Pulmonary artery endothelial cell (primary cell): ENCODE measurements at regions not wholly inside any gene's neighbourhood (a gene's known extent, or its start where the extent isn't known, plus 50 kb on each side); places are given as distances from the start of the nearest gene placed in this dataset.

Source experiments
- DNase-seq: peaks from one replicate; pipeline ENCODE4 v3.0.0-alpha.2; 2011; ENCODE audit warnings: low read depth, low spot score

DNA sequence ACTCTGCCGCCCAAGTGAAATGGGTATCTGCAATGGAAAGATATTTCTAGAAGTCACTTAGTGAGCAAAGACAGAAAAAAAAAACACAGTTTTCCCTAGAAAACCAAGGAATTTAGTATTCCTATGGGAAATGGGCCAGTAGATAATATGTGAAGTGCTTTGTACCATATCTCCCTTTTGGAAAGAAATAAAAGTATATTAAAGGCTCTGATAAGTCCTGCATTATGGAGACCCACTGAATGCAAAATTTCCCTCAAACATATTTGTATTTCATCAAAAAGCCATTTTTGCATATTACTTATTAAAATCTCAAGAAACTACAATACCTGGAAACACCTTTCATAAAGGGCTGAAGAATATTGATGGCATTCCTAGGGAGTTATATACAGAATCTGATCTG is 51.6 kb upstream of the DYNLRB2 start:
- no peak for DNase-seq

DNA sequence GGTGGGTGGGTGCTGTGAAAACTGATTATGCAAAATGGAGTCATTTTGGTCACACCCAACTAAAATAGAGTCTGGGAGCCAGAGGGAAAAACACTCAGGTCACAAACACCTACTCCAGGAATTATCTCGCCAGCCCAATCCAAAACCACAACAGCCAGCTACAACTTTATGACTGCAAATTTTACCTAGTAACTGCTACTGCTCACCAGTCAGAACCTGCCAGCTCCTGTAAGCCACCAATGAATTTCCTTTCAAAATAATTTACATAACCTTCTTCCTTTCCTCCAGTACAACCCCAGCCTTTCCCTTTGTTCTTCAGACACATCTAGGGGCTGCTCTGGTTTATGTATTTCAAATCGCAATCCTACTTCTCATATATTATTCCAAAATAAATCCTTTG is 52.6 kb upstream of the DYNLRB2 start:
- DNase-seq, result no peak

DNA sequence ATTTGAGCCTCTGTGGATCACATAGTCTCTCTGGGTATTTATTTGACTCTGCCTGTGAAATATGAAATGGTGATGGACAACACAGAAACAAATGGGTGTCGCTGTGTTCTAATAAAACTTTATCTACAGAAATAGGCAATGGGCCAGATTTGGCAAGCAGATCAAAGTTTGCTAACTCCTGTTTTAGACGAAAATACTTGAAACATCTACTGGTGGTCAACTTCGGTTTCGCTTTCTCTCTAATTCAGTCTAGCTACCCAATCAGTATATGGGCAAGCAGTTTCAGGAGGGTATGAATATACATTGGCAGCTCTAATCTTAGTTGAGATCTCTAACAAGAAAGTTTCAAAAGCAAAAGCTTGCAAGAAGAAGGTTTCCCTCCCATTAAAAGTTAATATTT is 60.1 kb upstream of the DYNLRB2 start:
- no peak for DNase-seq

DNA sequence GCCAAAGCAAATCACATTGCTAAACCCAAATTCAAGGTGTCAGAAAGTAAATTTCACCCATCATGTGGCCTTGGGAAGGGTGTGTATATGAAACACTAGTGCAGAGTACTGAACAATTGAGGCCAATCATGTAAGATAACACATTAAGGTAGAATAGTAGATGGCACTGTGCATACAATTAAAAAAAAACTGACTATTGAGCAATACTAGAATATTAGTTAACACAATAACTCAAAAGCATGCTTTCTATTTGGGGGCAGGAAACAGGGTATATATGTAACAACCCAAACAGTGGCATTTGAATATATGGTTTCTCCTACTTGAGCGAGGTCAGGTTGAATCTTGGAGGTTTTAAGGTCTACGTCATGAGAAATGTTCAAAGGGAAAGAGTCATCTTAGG is 63.0 kb upstream of the DYNLRB2 start:
- DNase-seq, result no peak

DNA sequence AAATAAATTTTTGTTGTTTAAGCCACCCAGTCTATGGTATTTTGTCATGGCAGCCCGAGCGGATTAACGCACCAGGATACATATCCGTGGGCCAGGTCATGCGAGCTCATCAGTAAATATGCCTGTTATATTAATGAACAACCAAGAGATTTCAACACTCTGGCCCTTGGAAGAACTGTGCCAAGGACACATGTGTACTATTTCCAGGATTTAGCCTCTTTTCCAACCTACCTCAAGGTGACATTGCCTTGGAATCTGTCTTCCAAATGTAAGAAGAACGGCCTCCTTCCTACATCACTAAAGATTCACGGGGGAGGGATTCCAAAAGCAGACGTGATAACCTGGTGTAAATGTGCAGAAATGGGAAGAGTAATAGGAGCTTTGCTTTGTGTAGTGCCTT is 72.8 kb upstream of the DYNLRB2 start:
- no peak for DNase-seq

DNA sequence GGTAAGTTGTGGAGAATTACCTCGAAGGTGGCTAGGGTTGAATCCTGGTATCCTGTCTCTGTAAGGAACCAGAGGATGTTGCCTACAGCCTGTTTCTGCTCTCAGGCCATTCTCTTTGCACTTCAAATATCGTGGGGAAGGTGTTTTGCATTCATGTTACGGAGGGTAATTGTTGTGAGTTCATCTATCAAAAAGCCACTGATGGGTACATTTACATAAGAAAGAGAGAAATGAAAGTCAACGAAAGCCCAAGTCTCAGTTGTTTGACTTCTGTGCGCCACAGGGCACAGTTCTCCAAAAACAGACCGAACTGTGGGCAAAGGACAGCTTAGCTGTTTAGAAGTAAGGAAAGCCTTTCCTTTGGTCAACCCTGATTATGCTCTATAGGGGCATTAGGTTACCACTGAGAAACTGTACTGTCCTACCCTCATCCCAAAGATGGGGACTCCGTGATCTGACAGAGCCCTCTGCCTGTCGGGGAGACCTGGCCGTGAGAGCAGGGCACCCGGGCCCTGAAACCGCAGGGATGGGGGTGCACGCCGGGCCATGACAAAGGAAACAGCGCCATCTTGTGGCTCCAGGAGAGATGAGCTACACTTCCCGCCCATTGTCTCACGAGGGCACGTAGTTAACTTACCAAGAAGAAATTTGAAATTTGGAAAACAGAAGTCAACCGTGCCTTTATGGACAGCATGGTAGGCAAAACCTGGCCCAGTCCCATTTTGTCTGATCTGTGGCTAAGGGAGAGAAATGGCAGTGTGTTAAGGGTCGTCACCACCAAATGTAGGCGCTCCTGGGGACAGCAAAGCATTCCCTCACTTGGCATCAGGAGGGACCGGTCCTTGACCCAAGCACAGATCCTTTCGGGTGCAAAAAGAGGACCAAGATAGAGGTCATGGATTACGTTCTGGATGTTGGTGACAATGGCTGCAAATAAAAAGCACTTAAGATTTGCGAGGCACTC is 74.5 kb upstream of the DYNLRB2 start:
- DNase-seq, result peak; percentile 7

DNA sequence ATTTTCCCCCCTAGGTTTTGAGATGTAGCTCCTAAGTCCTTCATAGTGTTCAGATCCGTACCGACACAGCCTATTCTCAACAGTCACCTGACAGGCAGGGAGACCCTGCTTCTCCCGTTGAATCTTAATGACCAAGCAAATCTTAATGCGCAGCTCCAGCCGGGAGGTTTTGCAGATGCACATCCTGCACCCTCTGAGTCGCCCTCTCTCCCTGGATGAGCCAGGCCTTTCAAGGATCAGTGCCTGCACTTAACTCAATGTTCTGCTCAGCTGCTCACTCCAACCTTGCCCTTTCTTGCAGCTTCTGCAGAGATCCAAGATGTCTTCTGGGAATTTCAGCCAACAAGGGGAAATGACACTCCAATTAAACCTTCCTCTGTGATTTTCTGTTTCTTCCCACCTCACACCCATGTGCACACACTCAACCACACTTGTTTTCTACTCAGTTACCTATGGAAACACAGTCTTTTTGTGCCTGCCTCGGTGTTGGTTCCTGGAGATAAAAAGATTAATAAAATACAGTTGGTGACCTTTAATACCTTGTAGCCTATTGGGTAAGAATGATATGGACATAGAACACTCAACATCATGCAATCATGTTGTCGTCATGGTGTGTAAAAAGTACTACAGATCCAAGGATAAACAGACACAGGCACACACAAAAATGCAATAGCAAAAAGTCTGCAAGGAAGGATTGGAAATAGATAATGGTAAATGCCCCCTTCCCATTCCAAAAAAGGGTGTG is 76.9 kb upstream of the DYNLRB2 start:
- DNase-seq, result no peak

DNA sequence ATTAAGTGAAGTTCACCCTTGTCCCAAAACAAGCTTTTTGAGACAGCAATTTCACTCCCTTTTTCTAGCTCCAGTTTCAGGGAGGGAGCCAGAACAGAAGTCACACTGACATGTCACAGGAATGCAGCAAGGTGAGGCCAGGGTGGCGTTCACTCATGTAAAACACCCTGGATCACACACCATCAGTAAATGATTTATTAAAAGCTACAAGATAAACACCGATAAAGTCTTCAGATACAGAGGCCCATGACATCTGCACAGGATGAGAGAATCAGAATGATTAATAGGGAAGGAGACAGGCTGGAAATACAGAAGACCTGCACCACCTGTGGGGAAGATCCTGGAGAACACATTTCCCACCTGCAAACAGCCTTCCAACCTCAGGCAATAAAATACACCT is 77.5 kb upstream of the DYNLRB2 start:
- DNase-seq, result no peak

DNA sequence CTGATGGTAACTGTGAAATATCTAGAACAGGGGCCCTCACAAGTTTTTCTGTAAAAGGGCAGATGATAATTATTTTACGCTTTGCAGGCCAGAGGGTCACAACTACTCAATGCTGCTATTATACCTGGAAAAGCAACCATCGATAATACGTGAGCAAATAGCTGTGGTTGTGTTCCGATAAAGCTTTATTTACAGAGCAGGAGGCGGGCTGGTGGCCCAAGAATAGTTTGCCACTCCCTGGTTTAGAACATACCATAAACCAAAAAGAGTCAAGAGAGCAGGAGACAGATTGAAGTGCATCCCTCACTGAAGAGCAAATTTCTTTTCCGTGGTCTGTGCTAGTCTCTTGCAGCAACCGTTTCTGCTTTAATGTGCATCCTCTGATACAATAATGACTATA is 77.9 kb upstream of the DYNLRB2 start:
- DNase-seq, result no peak

DNA sequence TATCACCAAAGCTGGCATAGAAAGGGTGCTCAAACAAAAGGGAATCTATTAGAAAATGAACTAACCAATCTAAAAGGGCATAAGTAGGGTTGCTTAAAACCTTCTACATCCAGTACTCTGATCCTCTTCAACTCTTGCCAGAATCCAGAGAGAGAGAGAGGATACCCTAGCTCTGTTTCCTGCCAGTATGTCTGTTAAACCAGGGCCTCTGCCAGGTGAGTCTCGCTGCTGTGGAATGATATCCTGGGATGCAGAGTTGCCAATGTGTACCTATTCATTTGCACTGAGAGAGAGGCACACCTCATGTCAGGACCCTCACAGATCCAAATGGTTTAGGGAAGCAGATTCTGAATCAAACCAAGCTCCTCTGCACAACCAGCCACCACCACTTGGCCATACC is 79.8 kb upstream of the DYNLRB2 start:
- DNase-seq, result no peak

DNA sequence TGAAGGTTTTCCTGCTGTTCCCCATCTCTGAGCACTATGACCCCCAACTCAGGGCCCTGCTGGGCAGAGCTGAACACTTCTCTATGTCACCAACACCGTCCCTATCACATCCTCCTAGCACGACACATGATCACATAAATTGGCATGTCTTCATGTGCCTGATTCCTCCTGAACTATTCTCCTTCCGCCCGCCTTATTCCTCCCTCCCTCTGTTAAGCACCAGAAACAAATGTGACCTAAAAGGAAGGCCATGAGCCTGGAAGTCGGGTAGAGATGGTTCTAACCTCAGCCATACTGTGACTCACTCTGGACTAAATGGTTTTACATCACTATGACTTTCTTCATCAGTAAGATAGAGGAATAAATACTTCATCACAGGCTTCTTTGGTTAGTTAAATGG is 80.8 kb upstream of the DYNLRB2 start:
- DNase-seq, result no peak

DNA sequence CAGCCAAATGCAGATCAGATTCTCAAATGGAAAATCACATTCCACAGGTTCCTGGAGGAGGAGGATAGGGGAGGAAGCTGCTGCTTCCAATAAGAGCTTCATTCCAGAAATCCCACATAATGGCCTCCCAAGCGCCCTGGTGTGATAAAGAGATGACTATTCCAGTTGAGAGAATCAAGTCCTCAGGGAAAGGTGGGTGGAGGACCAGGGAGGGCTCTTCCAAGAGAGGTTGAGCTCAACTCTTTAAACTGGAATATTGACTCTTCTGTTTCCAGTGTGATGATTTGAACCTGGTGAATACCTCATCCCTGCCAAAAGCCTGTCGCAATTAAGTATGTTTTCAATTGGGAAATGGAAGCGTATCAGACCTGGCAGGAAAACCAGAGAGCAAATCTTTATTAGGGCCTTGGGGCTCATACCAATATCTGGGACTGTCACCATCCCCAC is 81.4 kb upstream of the DYNLRB2 start:
- DNase-seq, result no peak

DNA sequence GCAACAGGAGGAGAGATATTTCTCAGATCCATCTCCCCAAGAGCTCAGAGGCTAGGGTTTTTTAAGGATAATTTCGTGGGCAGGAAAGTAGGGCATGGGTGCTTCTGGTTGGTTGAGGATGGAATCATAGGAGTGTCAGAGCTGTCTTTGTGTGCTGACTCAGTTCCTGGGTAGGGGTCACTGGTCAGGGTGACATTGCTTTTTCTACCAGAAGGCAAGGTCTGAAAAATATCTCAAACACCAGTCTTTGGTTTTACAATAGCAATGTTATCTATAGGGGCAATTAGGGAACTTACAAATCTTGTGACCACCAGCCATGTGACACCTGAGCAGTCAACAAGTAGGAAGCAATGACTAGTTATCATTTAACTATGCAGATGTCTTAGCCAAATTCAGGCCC is 82.9 kb upstream of the DYNLRB2 start:
- DNase-seq, result no peak

DNA sequence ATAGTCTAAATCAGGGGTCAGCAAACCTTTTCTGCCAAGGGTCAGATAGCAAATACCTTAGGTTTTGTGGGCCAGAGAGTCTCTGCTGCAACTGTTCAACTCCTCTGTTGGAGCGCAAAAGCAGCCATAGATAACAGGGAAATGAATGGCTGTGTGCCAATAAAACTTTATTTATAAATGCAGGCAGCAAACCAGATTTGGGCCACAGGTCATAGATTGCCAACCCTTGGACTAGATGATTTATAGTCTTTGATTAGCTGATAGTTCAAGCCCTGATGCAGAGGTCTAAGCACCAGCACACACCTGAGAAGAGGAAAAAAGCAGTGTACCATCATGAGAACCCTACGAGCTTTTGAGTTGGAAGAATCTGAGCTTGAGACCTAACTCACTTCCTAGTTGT is 86.0 kb upstream of the DYNLRB2 start:
- DNase-seq, result no peak

DNA sequence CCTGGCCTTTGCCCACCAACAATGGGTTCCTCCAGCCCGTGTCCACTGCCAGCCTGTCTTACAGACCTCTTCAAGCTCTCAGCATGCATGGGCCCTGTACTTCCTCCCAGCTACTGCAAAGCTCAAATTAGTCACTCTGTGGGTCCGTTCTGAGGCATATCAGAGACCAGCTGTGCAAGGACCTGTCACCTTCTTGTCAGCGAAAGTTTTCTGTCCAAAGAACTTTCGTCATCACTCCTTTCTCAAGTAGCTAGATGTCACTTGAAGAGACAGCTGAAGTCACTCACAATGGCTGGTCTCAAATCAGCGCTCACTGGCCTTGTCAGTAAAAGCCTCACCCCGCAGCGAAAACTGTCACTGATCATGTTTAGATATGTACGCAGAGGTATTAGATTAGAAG is 91.4 kb upstream of the DYNLRB2 start:
- no peak for DNase-seq

DNA sequence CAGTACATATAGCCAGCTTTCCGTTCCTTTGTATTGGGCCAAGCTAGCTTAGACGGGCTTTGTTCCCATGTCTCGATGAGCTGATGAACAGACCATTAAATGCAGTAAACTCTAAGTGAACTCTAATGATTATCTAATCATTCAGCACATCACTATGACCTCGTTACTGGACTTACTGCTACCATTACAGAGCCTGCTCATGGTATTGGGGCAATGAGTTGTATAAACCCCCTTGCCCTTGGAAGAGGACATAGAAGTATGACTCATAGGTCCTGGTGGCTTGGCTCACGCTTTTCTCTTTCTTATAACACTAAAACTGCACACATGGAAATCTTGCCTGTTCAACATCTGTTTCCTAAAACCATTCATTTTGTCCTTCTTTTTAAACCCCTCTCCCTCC is 93.6 kb upstream of the DYNLRB2 start:
- no peak for DNase-seq

DNA sequence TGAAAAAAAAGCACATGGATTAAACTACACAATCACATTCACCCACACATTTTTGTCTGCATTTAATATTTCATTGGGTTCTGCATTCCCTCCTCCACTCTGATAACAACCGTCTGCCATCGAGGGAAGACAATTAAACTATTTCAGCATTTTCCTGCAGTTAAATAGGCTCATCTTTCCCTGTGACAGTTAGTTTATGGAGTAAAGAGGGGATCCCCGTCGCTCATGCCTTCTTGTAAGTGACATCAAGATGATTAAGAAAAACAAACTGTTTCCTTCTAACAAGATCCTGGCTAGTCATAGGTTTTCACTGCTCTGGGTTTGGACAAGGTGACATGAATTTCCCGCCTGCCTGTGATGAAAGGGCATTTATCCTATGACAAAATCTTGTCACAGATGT is 98.0 kb upstream of the DYNLRB2 start:
- DNase-seq, result no peak

DNA sequence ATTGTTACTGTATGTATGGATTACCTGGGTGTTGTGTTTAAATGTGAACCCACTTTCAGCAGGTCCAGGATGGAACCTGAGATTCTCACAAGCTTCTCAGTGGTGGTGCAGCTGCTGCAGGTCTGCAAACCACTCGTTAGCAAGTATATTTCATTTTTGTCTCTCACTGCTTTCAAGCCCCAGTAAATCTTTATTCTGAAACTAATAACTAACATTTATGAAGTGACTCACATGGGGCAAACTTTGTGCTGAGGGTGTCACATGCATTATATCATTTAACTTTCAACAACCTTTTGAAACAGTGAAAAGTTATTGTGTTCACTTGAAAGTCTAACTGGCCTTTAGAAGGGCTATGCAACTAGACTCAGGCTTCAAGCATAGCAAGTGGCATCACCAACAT is 98.9 kb upstream of the DYNLRB2 start:
- no peak for DNase-seq

DNA sequence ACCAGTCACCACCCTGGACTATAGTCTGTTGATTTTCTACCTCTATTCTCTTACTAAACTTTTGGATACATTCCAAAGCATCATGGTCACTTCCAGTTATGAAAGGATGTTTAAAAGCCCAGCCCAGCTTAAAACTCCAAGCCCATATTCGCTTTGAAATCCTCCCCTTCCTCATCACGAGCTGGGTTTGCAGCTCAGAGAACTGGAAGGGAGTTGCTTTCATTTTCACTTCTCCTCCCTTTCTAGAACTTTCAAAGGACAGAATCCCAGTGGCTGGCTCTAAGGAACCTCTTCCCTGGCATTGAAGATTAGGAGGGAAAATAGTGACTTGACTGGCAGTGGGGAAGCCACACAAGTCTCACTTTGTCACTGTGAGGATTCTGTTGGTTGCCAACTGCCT is 100.1 kb upstream of the DYNLRB2 start:
- DNase-seq, result no peak

DNA sequence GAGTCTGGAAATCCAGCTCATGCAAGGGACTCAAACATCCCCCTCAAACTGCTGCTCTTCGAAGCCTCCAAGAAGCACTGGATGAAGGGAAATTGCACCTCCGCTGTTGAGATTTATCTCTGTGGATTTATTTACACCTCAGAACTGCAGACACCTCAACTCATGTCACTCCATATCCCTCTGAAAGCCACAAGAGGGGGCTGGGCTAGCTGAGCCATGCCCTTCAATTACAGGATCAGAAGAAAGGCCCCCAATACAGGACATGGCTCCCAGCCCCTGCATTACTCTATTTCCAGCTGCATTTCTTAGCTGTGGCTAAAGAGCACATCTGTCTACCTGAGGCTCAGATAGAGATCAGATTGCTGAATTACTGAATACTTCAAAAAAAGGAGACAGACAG is 103.1 kb upstream of the DYNLRB2 start:
- no peak for DNase-seq

DNA sequence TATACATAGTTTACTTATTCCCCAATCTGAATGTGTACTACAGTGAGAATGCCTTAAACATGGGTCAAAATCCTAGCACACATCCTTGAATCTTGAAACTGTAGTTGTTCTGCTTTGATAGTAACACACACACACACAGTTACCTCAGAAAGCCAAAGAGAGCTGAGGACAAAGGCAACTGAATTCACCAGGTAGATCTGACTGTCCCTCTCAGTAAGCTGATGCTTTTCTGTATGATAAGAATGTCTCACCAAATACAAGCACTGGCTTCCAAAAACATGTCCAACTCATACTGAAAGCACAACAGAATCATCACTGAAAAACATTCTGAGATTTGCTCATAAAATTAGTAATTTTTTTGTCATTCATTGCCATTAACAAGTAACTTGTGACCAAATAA is 104.3 kb upstream of the DYNLRB2 start:
- no peak for DNase-seq

DNA sequence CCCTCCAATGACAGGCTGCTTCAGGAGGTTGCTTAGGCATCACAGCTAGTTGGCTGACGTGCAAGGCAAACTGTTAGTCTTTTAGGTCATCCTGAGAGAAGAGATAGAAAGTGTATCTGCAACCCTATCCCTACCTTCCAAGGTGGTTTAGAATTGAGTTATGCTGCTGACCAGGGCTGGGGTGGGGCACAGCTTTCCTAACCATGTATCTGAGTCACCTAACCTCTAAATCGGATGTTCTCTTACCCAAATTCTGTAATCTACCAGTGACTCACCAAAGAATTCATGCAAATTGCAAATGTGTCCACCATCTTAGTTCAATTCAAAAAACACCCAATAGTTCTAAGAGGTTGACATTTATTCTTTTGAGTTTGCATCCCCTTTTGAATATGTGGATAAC is 107.2 kb upstream of the DYNLRB2 start:
- no peak for DNase-seq

DNA sequence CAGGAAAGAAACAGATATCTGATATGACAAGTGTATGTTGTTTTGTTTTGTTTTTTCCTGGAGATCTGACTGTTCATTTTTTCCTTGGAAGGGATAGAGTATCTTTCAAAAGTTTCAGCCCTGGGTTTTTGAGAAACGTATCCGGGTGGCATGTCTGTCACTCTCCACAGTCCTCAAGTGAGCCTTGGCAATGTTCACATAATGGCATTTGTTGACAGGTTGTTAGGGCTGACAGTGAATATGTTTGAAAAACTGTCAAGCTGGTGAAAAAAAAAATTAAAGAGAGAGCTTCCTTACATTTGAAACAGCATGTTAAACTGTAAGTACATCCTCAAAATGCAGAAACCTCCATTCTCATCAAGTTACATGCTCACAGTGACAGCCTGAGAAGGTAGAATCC is 113.0 kb upstream of the DYNLRB2 start:
- no peak for DNase-seq
